SK-N-MC (cell line): ENCODE measurements at regions not wholly inside any gene's neighbourhood (a gene's known extent, or its start where the extent isn't known, plus 50 kb on each side); places are given as distances from the start of the nearest gene placed in this dataset.

Source experiments
- EZH2 ChIP-seq: fragments of 200-600 bp; sonication (generic); IDR thresholded peaks from one replicate; pipeline ENCODE4 v1.6.1; 2017; ENCODE audit warnings: antibody characterized with exemption
- FOXP2 ChIP-seq: optimal IDR thresholded peaks from 2 replicates; pipeline ENCODE3; 2011; ENCODE audit warnings: mild to moderate bottlenecking, moderate library complexity; ENCODE audit not compliant: insufficient read depth; ENCODE audit errors: extremely low read length, control extremely low read depth
- POLR2AphosphoS5 ChIP-seq: IDR thresholded peaks from 2 replicates; pipeline ENCODE4 v1.6.1; 2012; ENCODE audit warnings: mild to moderate bottlenecking, low read depth, low read length, borderline replicate concordance

DNA sequence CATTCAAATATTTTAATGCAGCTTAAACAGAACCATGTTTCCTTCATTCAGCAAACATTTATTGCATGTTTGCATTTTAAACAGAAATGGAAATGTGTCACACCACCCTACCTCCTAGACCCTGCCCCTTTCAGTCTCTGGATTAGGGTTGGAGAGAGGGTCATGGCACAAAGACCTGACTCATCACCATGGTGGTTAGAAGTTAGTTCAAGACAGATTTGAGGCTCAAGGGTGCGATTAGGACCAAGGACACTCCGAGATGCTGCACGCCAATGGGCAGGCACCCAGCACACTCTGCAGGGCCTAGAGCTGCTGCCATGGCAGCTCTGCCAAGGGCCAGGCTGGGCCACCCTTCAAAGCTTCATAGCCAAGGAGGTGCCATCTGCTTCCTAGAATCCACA, 86.9 kb downstream of the NAV1 start:
- TF ChIP-seq POLR2AphosphoS5 (no peak), EZH2 (no peak), FOXP2 (no peak)
